ENCODE measurements at regions not wholly inside any gene's neighbourhood (a gene's known extent, or its start where the extent isn't known, plus 50 kb on each side); places are given as distances from the start of the nearest gene placed in this dataset.

DNA sequence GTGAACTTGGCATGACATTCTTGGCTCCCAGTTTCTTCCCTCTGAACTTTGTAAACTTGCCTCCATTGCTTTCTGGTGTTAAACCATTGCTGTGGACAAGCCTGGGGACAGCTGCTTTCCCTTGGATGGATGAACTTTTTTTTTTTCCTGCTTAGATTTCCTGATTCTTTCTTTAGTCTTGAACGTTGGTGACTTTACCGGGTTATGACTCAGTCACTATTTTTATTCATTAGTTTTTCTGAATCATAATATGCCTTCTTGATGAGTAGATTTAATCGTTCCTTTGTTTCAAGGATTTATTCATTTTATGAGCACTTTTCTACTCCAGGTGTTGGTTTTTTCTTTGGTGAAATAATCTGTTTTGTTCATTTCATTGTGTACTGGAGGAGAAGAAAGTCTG, 155.0 kb upstream of the RTL1 start:
- Histone ChIP-seq H3K27me3 (ENCODE audit: insufficient read depth) (no peaks in the 10 kb centered on the region), H3F3A (replicated peaks; ENCODE audit: low read depth) (no peaks in the 10 kb centered on the region), H3K9me2 (ENCODE audit: insufficient read depth) (peaks cover 12% of the 10 kb centered on the region; the same call in 1 of the 2 replicates), H3K79me2 (replicated peaks; ENCODE audit: insufficient read depth) (no peaks in the 10 kb centered on the region), H4K20me1 (replicated peaks; ENCODE audit: insufficient read depth) (no peaks in the 10 kb centered on the region), H3K36me3 (ENCODE audit: insufficient read depth) (no peaks in the 10 kb centered on the region), H3K4me2 (no peak overlapping the region), H3K4me1 (ENCODE audit: insufficient read depth) (no peaks in the 10 kb centered on the region), H2AFZ (no peak overlapping the region), H3K27ac (ENCODE audit: low read depth) (no peak overlapping the region), H3K4me3 (no peak overlapping the region)
- H3K27me3 Mint-ChIP-seq (ENCODE audit: insufficient read depth, low read depth, poor library complexity), result peaks cover 2% of the 10 kb centered on the region
- no peaks in the 10 kb centered on the region for H3K36me3 Mint-ChIP-seq (ENCODE audit: low read depth)
- H3K27ac Mint-ChIP-seq, result no peak overlapping the region
- H3K4me1 Mint-ChIP-seq, result no peaks in the 10 kb centered on the region
- DNase-seq (ENCODE audit: low spot score), result no peak
- H3K4me3 Mint-ChIP-seq, result no peak overlapping the region
- TF ChIP-seq EZH2 (IDR thresholded peaks at IDR 0.05; ENCODE audit: low read depth, unreplicated experiment) (no peak), POLR2AphosphoS5 (IDR thresholded peaks at IDR 0.05; ENCODE audit: low read depth) (no peak), STAT1 (IDR thresholded peaks at IDR 0.05; ENCODE audit: unreplicated experiment) (no peak), NANOG (IDR thresholded peaks at IDR 0.05; ENCODE audit: borderline replicate concordance) (no peak), CREB1 (CRISPR knock-in tag; IDR thresholded peaks at IDR 0.05; ENCODE audit: low read depth) (no peak), ZNF331 (CRISPR knock-in tag; IDR thresholded peaks at IDR 0.05; ENCODE audit: low read depth) (no peak)
- TF ChIP-seq, protein P1, sequence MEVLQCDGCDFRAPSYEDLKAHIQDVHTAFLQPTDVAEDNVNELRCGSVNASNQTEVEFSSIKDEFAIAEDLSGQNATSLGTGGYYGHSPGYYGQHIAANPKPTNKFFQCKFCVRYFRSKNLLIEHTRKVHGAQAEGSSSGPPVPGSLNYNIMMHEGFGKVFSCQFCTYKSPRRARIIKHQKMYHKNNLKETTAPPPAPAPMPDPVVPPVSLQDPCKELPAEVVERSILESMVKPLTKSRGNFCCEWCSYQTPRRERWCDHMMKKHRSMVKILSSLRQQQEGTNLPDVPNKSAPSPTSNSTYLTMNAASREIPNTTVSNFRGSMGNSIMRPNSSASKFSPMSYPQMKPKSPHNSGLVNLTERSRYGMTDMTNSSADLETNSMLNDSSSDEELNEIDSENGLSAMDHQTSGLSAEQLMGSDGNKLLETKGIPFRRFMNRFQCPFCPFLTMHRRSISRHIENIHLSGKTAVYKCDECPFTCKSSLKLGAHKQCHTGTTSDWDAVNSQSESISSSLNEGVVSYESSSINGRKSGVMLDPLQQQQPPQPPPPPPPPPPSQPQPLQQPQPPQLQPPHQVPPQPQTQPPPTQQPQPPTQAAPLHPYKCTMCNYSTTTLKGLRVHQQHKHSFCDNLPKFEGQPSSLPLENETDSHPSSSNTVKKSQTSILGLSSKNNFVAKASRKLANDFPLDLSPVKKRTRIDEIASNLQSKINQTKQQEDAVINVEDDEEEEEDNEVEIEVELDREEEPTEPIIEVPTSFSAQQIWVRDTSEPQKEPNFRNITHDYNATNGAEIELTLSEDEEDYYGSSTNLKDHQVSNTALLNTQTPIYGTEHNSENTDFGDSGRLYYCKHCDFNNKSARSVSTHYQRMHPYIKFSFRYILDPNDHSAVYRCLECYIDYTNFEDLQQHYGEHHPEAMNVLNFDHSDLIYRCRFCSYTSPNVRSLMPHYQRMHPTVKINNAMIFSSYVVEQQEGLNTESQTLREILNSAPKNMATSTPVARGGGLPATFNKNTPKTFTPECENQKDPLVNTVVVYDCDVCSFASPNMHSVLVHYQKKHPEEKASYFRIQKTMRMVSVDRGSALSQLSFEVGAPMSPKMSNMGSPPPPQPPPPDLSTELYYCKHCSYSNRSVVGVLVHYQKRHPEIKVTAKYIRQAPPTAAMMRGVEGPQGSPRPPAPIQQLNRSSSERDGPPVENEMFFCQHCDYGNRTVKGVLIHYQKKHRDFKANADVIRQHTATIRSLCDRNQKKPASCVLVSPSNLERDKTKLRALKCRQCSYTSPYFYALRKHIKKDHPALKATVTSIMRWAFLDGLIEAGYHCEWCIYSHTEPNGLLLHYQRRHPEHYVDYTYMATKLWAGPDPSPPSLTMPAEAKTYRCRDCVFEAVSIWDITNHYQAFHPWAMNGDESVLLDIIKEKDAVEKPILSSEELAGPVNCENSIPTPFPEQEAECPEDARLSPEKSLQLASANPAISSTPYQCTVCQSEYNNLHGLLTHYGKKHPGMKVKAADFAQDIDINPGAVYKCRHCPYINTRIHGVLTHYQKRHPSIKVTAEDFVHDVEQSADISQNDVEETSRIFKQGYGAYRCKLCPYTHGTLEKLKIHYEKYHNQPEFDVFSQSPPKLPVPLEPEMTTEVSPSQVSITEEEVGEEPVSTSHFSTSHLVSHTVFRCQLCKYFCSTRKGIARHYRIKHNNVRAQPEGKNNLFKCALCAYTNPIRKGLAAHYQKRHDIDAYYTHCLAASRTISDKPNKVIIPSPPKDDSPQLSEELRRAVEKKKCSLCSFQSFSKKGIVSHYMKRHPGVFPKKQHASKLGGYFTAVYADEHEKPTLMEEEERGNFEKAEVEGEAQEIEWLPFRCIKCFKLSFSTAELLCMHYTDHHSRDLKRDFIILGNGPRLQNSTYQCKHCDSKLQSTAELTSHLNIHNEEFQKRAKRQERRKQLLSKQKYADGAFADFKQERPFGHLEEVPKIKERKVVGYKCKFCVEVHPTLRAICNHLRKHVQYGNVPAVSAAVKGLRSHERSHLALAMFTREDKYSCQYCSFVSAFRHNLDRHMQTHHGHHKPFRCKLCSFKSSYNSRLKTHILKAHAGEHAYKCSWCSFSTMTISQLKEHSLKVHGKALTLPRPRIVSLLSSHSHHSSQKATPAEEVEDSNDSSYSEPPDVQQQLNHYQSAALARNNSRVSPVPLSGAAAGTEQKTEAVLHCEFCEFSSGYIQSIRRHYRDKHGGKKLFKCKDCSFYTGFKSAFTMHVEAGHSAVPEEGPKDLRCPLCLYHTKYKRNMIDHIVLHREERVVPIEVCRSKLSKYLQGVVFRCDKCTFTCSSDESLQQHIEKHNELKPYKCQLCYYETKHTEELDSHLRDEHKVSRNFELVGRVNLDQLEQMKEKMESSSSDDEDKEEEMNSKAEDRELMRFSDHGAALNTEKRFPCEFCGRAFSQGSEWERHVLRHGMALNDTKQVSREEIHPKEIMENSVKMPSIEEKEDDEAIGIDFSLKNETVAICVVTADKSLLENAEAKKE (CRISPR knock-in tag; IDR thresholded peaks at IDR 0.05), result no peak
- peaks cover 12% of the 10 kb centered on the region; the same call in 2 of the 3 replicates for H3K9me3 Mint-ChIP-seq
- ATAC-seq, result no peak

DNA sequence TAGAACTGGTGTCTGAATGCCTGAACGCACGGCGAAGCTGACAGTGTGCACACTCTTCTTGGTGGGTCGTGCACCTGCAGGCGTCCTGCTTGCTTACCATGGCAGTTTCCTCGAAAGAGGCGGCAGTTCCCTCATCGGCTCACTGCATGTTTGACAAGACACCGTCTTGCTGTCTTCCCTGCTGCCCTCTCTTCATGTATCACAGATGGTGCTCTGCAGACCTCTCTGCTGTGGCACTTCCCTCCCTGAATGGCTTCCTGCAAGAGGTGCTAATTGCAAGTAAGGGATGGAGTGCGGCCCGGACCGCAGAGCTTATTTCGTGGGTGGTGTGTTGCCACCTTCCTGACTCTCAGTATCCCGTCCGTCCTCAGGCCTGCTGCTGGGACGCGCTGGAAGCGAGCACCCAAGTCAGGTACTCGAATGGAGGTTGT, 156.7 kb upstream of the RTL1 start:
- no peak overlapping the region for H3K4me3 Mint-ChIP-seq
- no peak overlapping the region for H3K27ac ChIP-seq (ENCODE audit: low read depth)
- H3K9me3 Mint-ChIP-seq, result peaks cover 12% of the 10 kb centered on the region; the same call in 2 of the 3 replicates
- peaks cover 7% of the 10 kb centered on the region; the same call in 1 of the 2 replicates for H3K9me2 ChIP-seq (ENCODE audit: insufficient read depth)
- H3K27ac Mint-ChIP-seq, result no peak overlapping the region
- no peaks in the 10 kb centered on the region for H3K36me3 ChIP-seq (ENCODE audit: insufficient read depth)
- H3K79me2 ChIP-seq (replicated peaks; ENCODE audit: insufficient read depth), result no peaks in the 10 kb centered on the region
- no peak overlapping the region for H3K4me2 ChIP-seq
- H3K27me3 Mint-ChIP-seq (ENCODE audit: insufficient read depth, low read depth, poor library complexity), result peaks cover 9% of the 10 kb centered on the region
- no peaks in the 10 kb centered on the region for H4K20me1 ChIP-seq (replicated peaks; ENCODE audit: insufficient read depth)
- no peaks in the 10 kb centered on the region for H3K27me3 ChIP-seq (ENCODE audit: insufficient read depth)
- DNase-seq (ENCODE audit: low spot score), result no peak
- no peak for ATAC-seq
- H3K4me3 ChIP-seq, result no peak overlapping the region
- H3F3A ChIP-seq (replicated peaks; ENCODE audit: low read depth), result no peaks in the 10 kb centered on the region
- no peaks in the 10 kb centered on the region for H3K4me1 Mint-ChIP-seq
- H3K36me3 Mint-ChIP-seq (ENCODE audit: low read depth), result no peaks in the 10 kb centered on the region
- H3K4me1 ChIP-seq (ENCODE audit: insufficient read depth), result no peaks in the 10 kb centered on the region
- H2AFZ ChIP-seq, result no peak overlapping the region
- TF ChIP-seq, protein P2, sequence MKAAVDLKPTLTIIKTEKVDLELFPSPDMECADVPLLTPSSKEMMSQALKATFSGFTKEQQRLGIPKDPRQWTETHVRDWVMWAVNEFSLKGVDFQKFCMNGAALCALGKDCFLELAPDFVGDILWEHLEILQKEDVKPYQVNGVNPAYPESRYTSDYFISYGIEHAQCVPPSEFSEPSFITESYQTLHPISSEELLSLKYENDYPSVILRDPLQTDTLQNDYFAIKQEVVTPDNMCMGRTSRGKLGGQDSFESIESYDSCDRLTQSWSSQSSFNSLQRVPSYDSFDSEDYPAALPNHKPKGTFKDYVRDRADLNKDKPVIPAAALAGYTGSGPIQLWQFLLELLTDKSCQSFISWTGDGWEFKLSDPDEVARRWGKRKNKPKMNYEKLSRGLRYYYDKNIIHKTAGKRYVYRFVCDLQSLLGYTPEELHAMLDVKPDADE (IDR thresholded peaks at IDR 0.05), result no peak
- TF ChIP-seq STAT1 (IDR thresholded peaks at IDR 0.05; ENCODE audit: unreplicated experiment) (no peak), EZH2phosphoT487 (IDR thresholded peaks at IDR 0.05; ENCODE audit: unreplicated experiment) (no peak), CREB1 (CRISPR knock-in tag; IDR thresholded peaks at IDR 0.05; ENCODE audit: low read depth) (no peak), NANOG (IDR thresholded peaks at IDR 0.05; ENCODE audit: borderline replicate concordance) (no peak), EZH2 (IDR thresholded peaks at IDR 0.05; ENCODE audit: low read depth, unreplicated experiment) (no peak), ZNF331 (CRISPR knock-in tag; IDR thresholded peaks at IDR 0.05; ENCODE audit: low read depth) (no peak), POLR2AphosphoS5 (IDR thresholded peaks at IDR 0.05; ENCODE audit: low read depth) (no peak)
- TF ChIP-seq, protein P3, sequence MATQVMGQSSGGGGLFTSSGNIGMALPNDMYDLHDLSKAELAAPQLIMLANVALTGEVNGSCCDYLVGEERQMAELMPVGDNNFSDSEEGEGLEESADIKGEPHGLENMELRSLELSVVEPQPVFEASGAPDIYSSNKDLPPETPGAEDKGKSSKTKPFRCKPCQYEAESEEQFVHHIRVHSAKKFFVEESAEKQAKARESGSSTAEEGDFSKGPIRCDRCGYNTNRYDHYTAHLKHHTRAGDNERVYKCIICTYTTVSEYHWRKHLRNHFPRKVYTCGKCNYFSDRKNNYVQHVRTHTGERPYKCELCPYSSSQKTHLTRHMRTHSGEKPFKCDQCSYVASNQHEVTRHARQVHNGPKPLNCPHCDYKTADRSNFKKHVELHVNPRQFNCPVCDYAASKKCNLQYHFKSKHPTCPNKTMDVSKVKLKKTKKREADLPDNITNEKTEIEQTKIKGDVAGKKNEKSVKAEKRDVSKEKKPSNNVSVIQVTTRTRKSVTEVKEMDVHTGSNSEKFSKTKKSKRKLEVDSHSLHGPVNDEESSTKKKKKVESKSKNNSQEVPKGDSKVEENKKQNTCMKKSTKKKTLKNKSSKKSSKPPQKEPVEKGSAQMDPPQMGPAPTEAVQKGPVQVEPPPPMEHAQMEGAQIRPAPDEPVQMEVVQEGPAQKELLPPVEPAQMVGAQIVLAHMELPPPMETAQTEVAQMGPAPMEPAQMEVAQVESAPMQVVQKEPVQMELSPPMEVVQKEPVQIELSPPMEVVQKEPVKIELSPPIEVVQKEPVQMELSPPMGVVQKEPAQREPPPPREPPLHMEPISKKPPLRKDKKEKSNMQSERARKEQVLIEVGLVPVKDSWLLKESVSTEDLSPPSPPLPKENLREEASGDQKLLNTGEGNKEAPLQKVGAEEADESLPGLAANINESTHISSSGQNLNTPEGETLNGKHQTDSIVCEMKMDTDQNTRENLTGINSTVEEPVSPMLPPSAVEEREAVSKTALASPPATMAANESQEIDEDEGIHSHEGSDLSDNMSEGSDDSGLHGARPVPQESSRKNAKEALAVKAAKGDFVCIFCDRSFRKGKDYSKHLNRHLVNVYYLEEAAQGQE (IDR thresholded peaks at IDR 0.05; ENCODE audit: unreplicated experiment), result no peak
